B cell (primary cell): ENCODE measurements at regions not wholly inside any gene's neighbourhood (a gene's known extent, or its start where the extent isn't known, plus 50 kb on each side); places are given as distances from the start of the nearest gene placed in this dataset.

Source experiments
- ATAC-seq: fragments of 200-7000 bp; cut with Tn5 transposase; one replicate; pipeline ENCODE4 v1.10.0; 2021; ENCODE audit warnings: low read depth, mild to moderate bottlenecking, moderate number of reproducible peaks, moderate library complexity
- CTCF ChIA-PET: fragments of 350-600 bp; sonication (Branson Sonifier 250); formaldehyde crosslinking; loops from one replicate; lab custom pipeline; 2021; ENCODE audit warnings: antibody characterized with exemption, inconsistent platforms; lab: Charles Lee
- POLR2A ChIA-PET: fragments of 350-600 bp; sonication (Branson Sonifier 250); formaldehyde crosslinking; loops from one replicate; lab custom pipeline; 2021; ENCODE audit warnings: antibody characterized with exemption; lab: Charles Lee
- DNase-seq: peaks from one replicate; pipeline ENCODE4 v3.0.0; 2013
- H2AFZ ChIP-seq: 2 replicates; pipeline ENCODE4 v1.6.1; 2012; ENCODE audit warnings: mild to moderate bottlenecking, low read depth, low read length; ENCODE audit not compliant: insufficient read depth, poor library complexity, severe bottlenecking
- H3K27ac ChIP-seq, 2 donors: 1 replicate in 1 of 2; 2 replicates in 1 of 2; pipeline ENCODE4 v1.5.1; 2012 to 2013; ENCODE audit warnings: low read length in 2 of 2, mild to moderate bottlenecking in 2 of 2, moderate library complexity in 1 of 2
- H3K27me3 ChIP-seq, 4 experiments: fragments of 200-600 bp in 1 of 4; sonication (generic) in 1 of 4; replicated peaks in 1 of 4; 1 replicate in 2 of 4; 2 replicates in 2 of 4; pipeline versions ENCODE4 v1.6.1 to v1.7.0; 2013 to 2016; ENCODE audit warnings: low read length in 3 of 4, mild to moderate bottlenecking in 2 of 4, mixed read lengths in 1 of 4, moderate library complexity in 1 of 4; ENCODE audit not compliant: insufficient read depth in 4 of 4, control insufficient read depth in 3 of 4; ENCODE audit errors: control extremely low read depth in 1 of 4
- H3K36me3 ChIP-seq, 2 experiments: replicated peaks in 1 of 2; 1 replicate in 1 of 2; 2 replicates in 1 of 2; pipeline versions ENCODE4 v1.6.1 to v1.7.1; 2013; ENCODE audit warnings: low read length in 1 of 2; ENCODE audit not compliant: insufficient read depth in 2 of 2, control insufficient read depth in 1 of 2; ENCODE audit errors: control extremely low read depth in 1 of 2, extremely low read depth in 1 of 2
- H3K4me1 ChIP-seq, 2 donors: fragments of 200-600 bp in 1 of 2; sonication (generic) in 1 of 2; 1 replicate in 1 of 2; 2 replicates in 1 of 2; pipeline versions ENCODE4 v1.5.1 to v1.6.1; 2013 to 2017; ENCODE audit warnings: low read length in 2 of 2; ENCODE audit not compliant: control insufficient read depth in 2 of 2, insufficient read depth in 2 of 2
- H3K4me2 ChIP-seq: replicated peaks from 2 replicates; pipeline ENCODE3; 2012; ENCODE audit warnings: mild to moderate bottlenecking, low read depth, low read length; ENCODE audit not compliant: poor library complexity, severe bottlenecking
- H3K4me3 ChIP-seq, 5 experiments: fragments of 200-600 bp in 1 of 5; sonication (generic) in 1 of 5; 1 replicate in 3 of 5; 2 replicates in 2 of 5; pipeline versions ENCODE4 v1.5.1 to v1.7.0; 2011 to 2016; ENCODE audit warnings: low read length in 4 of 5, mild to moderate bottlenecking in 4 of 5, low read depth in 2 of 5, control low read depth in 1 of 5, moderate library complexity in 1 of 5; ENCODE audit not compliant: insufficient read depth in 1 of 5; ENCODE audit errors: control extremely low read depth in 1 of 5, extremely low read depth in 1 of 5
- H3K79me2 ChIP-seq: fragments of 200-600 bp; sonication (generic); one replicate; pipeline ENCODE4 v1.6.0; 2016; ENCODE audit warnings: low read length; ENCODE audit not compliant: control insufficient read depth, insufficient read depth
- H3K9ac ChIP-seq: fragments of 200-600 bp; sonication (generic); 2 replicates; pipeline ENCODE4 v1.6.1; 2017; ENCODE audit warnings: mild to moderate bottlenecking, low read length, moderate library complexity
- H3K9me3 ChIP-seq, 3 donors: one replicate each; pipeline versions ENCODE4 v1.6.1 to v1.7.1; 2013; ENCODE audit warnings: low read length in 2 of 3; ENCODE audit not compliant: control insufficient read depth in 2 of 3, insufficient read depth in 1 of 3; ENCODE audit errors: control extremely low read depth in 1 of 3
- H4K20me1 ChIP-seq: 2 replicates; pipeline ENCODE4 v1.6.0; 2012; ENCODE audit warnings: mild to moderate bottlenecking, low read length; ENCODE audit not compliant: insufficient read depth, control insufficient read depth, poor library complexity, severe bottlenecking
- H3K27ac Mint-ChIP-seq: one replicate; pipeline ENCODE4 v1.8.0; 2021; ENCODE audit warnings: mixed read lengths
- H3K27me3 Mint-ChIP-seq: one replicate; pipeline ENCODE4 v1.8.0; 2021; ENCODE audit warnings: mixed read lengths
- H3K4me1 Mint-ChIP-seq: one replicate; pipeline ENCODE4 v1.8.0; 2021; ENCODE audit warnings: mixed read lengths
- H3K4me3 Mint-ChIP-seq: one replicate; pipeline ENCODE4 v1.8.0; 2021; ENCODE audit warnings: mixed read lengths
- H3K9me3 Mint-ChIP-seq: one replicate; pipeline ENCODE4 v1.8.0; 2022; ENCODE audit warnings: mixed read lengths; ENCODE audit not compliant: insufficient read depth
- CTCF ChIP-seq: fragments of 200-600 bp; IDR thresholded peaks from one replicate; pipeline ENCODE4 v1.8.0; 2022; ENCODE audit warnings: antibody characterized with exemption, mild to moderate bottlenecking
- EZH2 ChIP-seq: IDR thresholded peaks from 2 replicates; pipeline ENCODE4 v1.6.1; 2012; ENCODE audit warnings: borderline replicate concordance, low read depth, mild to moderate bottlenecking, moderate library complexity, low read length; ENCODE audit not compliant: insufficient read depth, poor library complexity, severe bottlenecking
- WGBS: methylation state at CpG from one replicate; pipeline ENCODE4 v1.1.5; 2013; ENCODE audit warnings: missing lambda C conversion rate; ENCODE audit not compliant: insufficient coverage; 5-methylcytosine and 5-hydroxymethylcytosine counted together
- intact Hi-C: fragments of 100-400 bp; cut with micrococcal nuclease; formaldehyde crosslinking; loops from one replicate; pipeline ENCODE4 v1.10.0; 2022

- TF ChIP-seq CTCF: no peak
- no peak for TF ChIP-seq EZH2
- Mint-ChIP-seq H3K4me3 (no peak overlapping the region), H3K9me3 (no peaks in the 10 kb centered on the region), H3K4me1 (no peaks in the 10 kb centered on the region), H3K27ac (no peak overlapping the region), H3K27me3 (no peaks in the 10 kb centered on the region)
- Histone ChIP-seq H3K4me3 (no peak overlapping the region), H3K36me3 (no peaks in the 10 kb centered on the region), H2AFZ (no peak overlapping the region), H3K79me2 (no peaks in the 10 kb centered on the region), H3K9ac (no peak overlapping the region), H3K4me1 (no peaks in the 10 kb centered on the region), H3K27me3 (no peaks in the 10 kb centered on the region), H3K9me3 (peaks cover 0 to 6% (median 0%) of the 10 kb centered on the region in 3 donors), H4K20me1 (no peaks in the 10 kb centered on the region), H3K4me2 (no peak overlapping the region), H3K27ac (no peak overlapping the region)
- no peak for DNase-seq
- no peak for ATAC-seq
- ChIA-PET CTCF (no interaction called here), POLR2A (no interaction called here)
- intact Hi-C loops: no loop called here
These were observed 399.8 kb upstream of the USP15 start for GRCh38 chr12:61860451-61860850.

- H3K4me3 Mint-ChIP-seq: no peak overlapping the region
- ATAC-seq (no peak), DNase-seq (no peak)
- no peaks in the 10 kb centered on the region for H4K20me1 ChIP-seq
- peaks cover 0 to 6% (median 0%) of the 10 kb centered on the region in 3 donors for H3K9me3 ChIP-seq
- no peak overlapping the region for H3K27ac ChIP-seq
- H3K36me3 ChIP-seq: no peaks in the 10 kb centered on the region
- no CpG with 5 or more reads among the region's 2 CpGs for WGBS
- no peak overlapping the region for H3K9ac ChIP-seq
- intact Hi-C loops: no loop called here
- no peaks in the 10 kb centered on the region for H3K4me1 ChIP-seq
- no peak overlapping the region for H3K27ac Mint-ChIP-seq
- no peaks in the 10 kb centered on the region for H3K27me3 Mint-ChIP-seq
- no peaks in the 10 kb centered on the region for H3K27me3 ChIP-seq
- ChIA-PET POLR2A (no interaction called here), CTCF (no interaction called here)
- TF ChIP-seq CTCF: no peak
- no peak for TF ChIP-seq EZH2
- no peak overlapping the region for H3K4me3 ChIP-seq
- no peaks in the 10 kb centered on the region for H3K4me1 Mint-ChIP-seq
- no peaks in the 10 kb centered on the region for H3K9me3 Mint-ChIP-seq
- H3K79me2 ChIP-seq: no peaks in the 10 kb centered on the region
- no peak overlapping the region for H3K4me2 ChIP-seq
- no peak overlapping the region for H2AFZ ChIP-seq
These were observed 397.2 kb upstream of the USP15 start for GRCh38 chr12:61862986-61863385.
